HUES64 (cell line): ENCODE measurements at regions not wholly inside any gene's neighbourhood (a gene's known extent, or its start where the extent isn't known, plus 50 kb on each side); places are given as distances from the start of the nearest gene placed in this dataset.
A peak's percentile ranks its signal among the peaks of the same experiment; 100 is the strongest.
"Not testable (repeated sequence)": the region's sequence is repeated elsewhere in the genome, so short reads cannot be mapped to it uniquely, and the experiment has no call there.

Source experiments
- H3K27ac ChIP-seq: 2 replicates; pipeline ENCODE4 v1.7.0; 2013; ENCODE audit warnings: low read depth, low read length, inconsistent platforms
- H3K27me3 ChIP-seq: 2 replicates; pipeline ENCODE4 v1.6.1; 2013; ENCODE audit warnings: mild to moderate bottlenecking, low read length; ENCODE audit not compliant: insufficient read depth
- H3K36me3 ChIP-seq: 2 replicates; pipeline ENCODE4 v1.6.1; 2013; ENCODE audit warnings: mild to moderate bottlenecking, low read length; ENCODE audit not compliant: insufficient read depth
- H3K4me1 ChIP-seq: 2 replicates; pipeline ENCODE4 v1.6.1; 2013; ENCODE audit warnings: mild to moderate bottlenecking, low read length, moderate library complexity; ENCODE audit not compliant: insufficient read depth
- H3K4me3 ChIP-seq: 2 replicates; pipeline ENCODE4 v1.5.1; 2013; ENCODE audit warnings: mild to moderate bottlenecking, low read length, moderate library complexity
- H3K9ac ChIP-seq: 2 replicates; pipeline ENCODE4 v1.6.1; 2013; ENCODE audit warnings: mild to moderate bottlenecking, low read depth, low read length
- H3K9me3 ChIP-seq: 2 replicates; pipeline ENCODE4 v1.6.1; 2013; ENCODE audit warnings: low read depth, low read length; ENCODE audit not compliant: insufficient read depth
- WGBS: fragments of 150-250, 120-280 bp; methylation state at CpG from one replicate; pipeline ENCODE4 v1.1.7; 2013; ENCODE audit warnings: missing lambda C conversion rate; 5-methylcytosine and 5-hydroxymethylcytosine counted together

- peaks cover 37% of the 10 kb centered on the region for H3K27me3 ChIP-seq
- no peak overlapping the region for H3K9ac ChIP-seq
- peaks cover 5% of the 10 kb centered on the region for H3K4me1 ChIP-seq
- no peaks in the 10 kb centered on the region for H3K9me3 ChIP-seq
- H3K27ac ChIP-seq, result no peak overlapping the region
- 91% methylated on average over 2 of the region's 2 CpGs for WGBS
- no peak overlapping the region for H3K4me3 ChIP-seq
- no peaks in the 10 kb centered on the region for H3K36me3 ChIP-seq
Observed at GRCh38 chr3:87796137-87796842, 262.5 kb downstream of the CGGBP1 start.

GRCh38 chr3:87795701-87796100 lies 263.1 kb downstream of the CGGBP1 start:
- 94% methylated on average over 1 of the region's 1 CpG for WGBS
- no peaks in the 10 kb centered on the region for H3K9me3 ChIP-seq
- no peaks in the 10 kb centered on the region for H3K36me3 ChIP-seq
- no peak overlapping the region for H3K27ac ChIP-seq
- H3K4me3 ChIP-seq, result no peak overlapping the region
- peaks cover 5% of the 10 kb centered on the region for H3K4me1 ChIP-seq
- H3K9ac ChIP-seq, result no peak overlapping the region
- peaks cover 43% of the 10 kb centered on the region for H3K27me3 ChIP-seq

GRCh38 chr3:87793337-87793877 lies 265.4 kb downstream of the CGGBP1 start:
- WGBS, result 8% methylated on average over 16 of the region's 17 CpGs
- no peaks in the 10 kb centered on the region for H3K36me3 ChIP-seq
- no peak overlapping the region for H3K27ac ChIP-seq
- peaks cover 43% of the 10 kb centered on the region for H3K27me3 ChIP-seq
- no peaks in the 10 kb centered on the region for H3K9me3 ChIP-seq
- peak overlapping the region; percentile 85 for H3K4me3 ChIP-seq
- peaks cover 5% of the 10 kb centered on the region for H3K4me1 ChIP-seq
- H3K9ac ChIP-seq, result peak overlapping the region; percentile 61

- no peak within 1 kb of the TSS for H3K27ac ChIP-seq
- H3K27me3 ChIP-seq, result peaks cover 43% of the 10 kb centered on the region
- 1% methylated on average over 62 of the region's 62 CpGs for WGBS
- peak within 1 kb of the TSS; percentile 85 for H3K4me3 ChIP-seq
- H3K9me3 ChIP-seq, result no peaks in the 10 kb centered on the region
- peak within 1 kb of the TSS; percentile 61 for H3K9ac ChIP-seq
- no peaks in the 10 kb centered on the region for H3K36me3 ChIP-seq
- peaks cover 5% of the 10 kb centered on the region for H3K4me1 ChIP-seq
Observed at GRCh38 chr3:87792534-87793336, 266.1 kb downstream of the CGGBP1 start, which contains the start of gene HTR1F. HTR1F (plus strand) TSS chr3:87792706.

- Histone ChIP-seq H3K4me3 (peak overlapping the region; percentile 85), H3K9ac (peak overlapping the region; percentile 61; the same call in 1 of the 2 replicates), H3K27ac (no peak overlapping the region), H3K27me3 (peaks cover 43% of the 10 kb centered on the region), H3K9me3 (no peaks in the 10 kb centered on the region), H3K36me3 (no peaks in the 10 kb centered on the region), H3K4me1 (peaks cover 5% of the 10 kb centered on the region)
- WGBS, result 44% methylated on average over 10 of the region's 10 CpGs
Observed at GRCh38 chr3:87792198-87792533, 266.6 kb downstream of the CGGBP1 start.

- Histone ChIP-seq H3K4me3 (no peak overlapping the region), H3K9ac (no peak overlapping the region), H3K4me1 (peaks cover 5% of the 10 kb centered on the region), H3K36me3 (no peaks in the 10 kb centered on the region), H3K9me3 (no peaks in the 10 kb centered on the region), H3K27ac (no peak overlapping the region), H3K27me3 (peaks cover 43% of the 10 kb centered on the region)
- 87% methylated on average over 6 of the region's 9 CpGs for WGBS
Observed at GRCh38 chr3:87791248-87792027, 267.4 kb downstream of the CGGBP1 start.

- H3K9ac ChIP-seq, H3K27ac ChIP-seq, H3K9me3 ChIP-seq, H3K4me1 ChIP-seq, H3K4me3 ChIP-seq, H3K36me3 ChIP-seq: not testable (repeated sequence)
- H3K27me3 ChIP-seq, result peaks cover 33% of the 10 kb centered on the region
- WGBS, result 97% methylated on average over 3 of the region's 3 CpGs
Observed at GRCh38 chr3:87789049-87789448, 269.8 kb downstream of the CGGBP1 start.

- no peaks in the 10 kb centered on the region for H3K36me3 ChIP-seq
- peaks cover 28% of the 10 kb centered on the region for H3K27me3 ChIP-seq
- 86% methylated on average over 4 of the region's 4 CpGs for WGBS
- H3K4me1 ChIP-seq, result peaks cover 1% of the 10 kb centered on the region
- H3K27ac ChIP-seq, result no peak overlapping the region
- no peak overlapping the region for H3K9ac ChIP-seq
- no peak overlapping the region for H3K4me3 ChIP-seq
- H3K9me3 ChIP-seq, result no peaks in the 10 kb centered on the region
Observed at GRCh38 chr3:87788516-87788915, 270.3 kb downstream of the CGGBP1 start.

- Histone ChIP-seq H3K36me3 (no peaks in the 10 kb centered on the region), H3K9ac (no peak overlapping the region), H3K27ac (no peak overlapping the region), H3K9me3 (no peaks in the 10 kb centered on the region), H3K27me3 (no peaks in the 10 kb centered on the region), H3K4me1 (no peaks in the 10 kb centered on the region), H3K4me3 (no peak overlapping the region)
- WGBS, result no CpG with 5 or more reads among the region's 2 CpGs
Observed at GRCh38 chr3:87780811-87781210, 278.0 kb downstream of the CGGBP1 start.

GRCh38 chr3:87778876-87779275 lies 279.9 kb downstream of the CGGBP1 start:
- WGBS, result no CpG with 5 or more reads among the region's 1 CpG
- H3K4me1 ChIP-seq, result no peaks in the 10 kb centered on the region
- H3K27ac ChIP-seq, result no peak overlapping the region
- no peaks in the 10 kb centered on the region for H3K27me3 ChIP-seq
- H3K4me3 ChIP-seq, result no peak overlapping the region
- H3K36me3 ChIP-seq, result no peaks in the 10 kb centered on the region
- H3K9ac ChIP-seq, result no peak overlapping the region
- H3K9me3 ChIP-seq, result no peaks in the 10 kb centered on the region
